ENCODE measurements at regions not wholly inside any gene's neighbourhood (a gene's known extent, or its start where the extent isn't known, plus 50 kb on each side); places are given as distances from the start of the nearest gene placed in this dataset.

- TF ChIP-seq ELF1 (IDR thresholded peaks at IDR 0.05; ENCODE audit: borderline replicate concordance, low read depth) = no peak
- no peak for TF ChIP-seq CEBPB (IDR thresholded peaks at IDR 0.05; ENCODE audit: low read depth)
- TF ChIP-seq ZNF274 (IDR thresholded peaks at IDR 0.05; ENCODE audit: low read depth, low read length) = no peak
- TF ChIP-seq SRF (IDR thresholded peaks at IDR 0.05; ENCODE audit: low read depth) = no peak
- TF ChIP-seq RAD21 (IDR thresholded peaks at IDR 0.05; ENCODE audit: low read depth) = no peak
- TF ChIP-seq YY1 (IDR thresholded peaks at IDR 0.05; ENCODE audit: extremely low read depth, insufficient replicate concordance, low read depth, low read length) = no peak
- no peak for TF ChIP-seq MAX (IDR thresholded peaks at IDR 0.05)
- TF ChIP-seq ZBTB33 (IDR thresholded peaks at IDR 0.05; ENCODE audit: extremely low read depth, insufficient replicate concordance, low read length) = no peak
- no peak for TF ChIP-seq POLR2A (IDR thresholded peaks at IDR 0.05; ENCODE audit: borderline replicate concordance, extremely low read depth, insufficient read depth, insufficient read length)
- no peak for TF ChIP-seq SP1 (IDR thresholded peaks at IDR 0.05; ENCODE audit: low read depth)
Measured at GRCh38 chr4:179664430-179665027, 2222.3 kb upstream of the AGA start (continued).

GRCh38 chr4:179666226-179666625, 2224.0 kb upstream of the AGA start:
- intact Hi-C loops (cut with micrococcal nuclease) = no loop called here
- Histone ChIP-seq H3K9me3 (ENCODE audit: control insufficient read depth in 1 of 2, insufficient read depth in 1 of 2, low read depth in 1 of 2, low read length in 2 of 2) (no peaks in the 10 kb centered on the region), H3K27me3 (ENCODE audit: insufficient read depth, low read length) (no peaks in the 10 kb centered on the region), H3K4me1 (ENCODE audit: control insufficient read depth in 1 of 2, insufficient read depth in 2 of 2, low read length in 2 of 2) (no peaks in the 10 kb centered on the region), H2AFZ (ENCODE audit: low read depth, low read length, poor library complexity, severe bottlenecking) (no peak overlapping the region), H3K36me3 (ENCODE audit: control insufficient read depth in 1 of 2, insufficient read depth in 2 of 2, low read length in 2 of 2) (no peaks in the 10 kb centered on the region), H3K4me2 (ENCODE audit: low read length) (no peak overlapping the region), H4K20me1 (ENCODE audit: insufficient read depth) (no peaks in the 10 kb centered on the region), H3K79me2 (ENCODE audit: insufficient read depth, low read length) (no peaks in the 10 kb centered on the region), H3K4me3 (replicated peaks in 1 of 2; ENCODE audit: low read depth in 1 of 2, low read length in 2 of 2) (no peak overlapping the region), H3K9ac (ENCODE audit: low read length) (no peak overlapping the region), H3K9me2 (ENCODE audit: insufficient read depth) (no peaks in the 10 kb centered on the region), H3K27ac (ENCODE audit: low read depth, low read length) (no peak overlapping the region)
- RAD21 ChIA-PET (ENCODE audit: low non-redundant PET in 1 of 2, low total read pairs in 2 of 2, uncharacterized antibody in 2 of 2, unreplicated experiment in 2 of 2) = no interaction called here
- BruUV-seq (replicated peaks) = no TSS peak
- POLR2A ChIA-PET = no interaction called here
- CTCF ChIA-PET = no interaction called here
- ATAC-seq (no peak), DNase-seq (ENCODE audit: low read depth, low spot score) (no peak)
- TF ChIP-seq CBX3 (IDR thresholded peaks at IDR 0.05; ENCODE audit: low read depth) (no peak), MAX (IDR thresholded peaks at IDR 0.05) (no peak), FOSL1 (IDR thresholded peaks at IDR 0.05; ENCODE audit: low read depth) (no peak), RAD21 (IDR thresholded peaks at IDR 0.05; ENCODE audit: low read depth) (no peak), JUND (IDR thresholded peaks at IDR 0.05) (no peak), EZH2 (IDR thresholded peaks at IDR 0.05) (no peak), CTCF (IDR thresholded peaks at IDR 0.05 in 2 of 3, conservative IDR thresholded peaks at IDR 0.05 in 1 of 3; ENCODE audit: borderline replicate concordance in 1 of 3, insufficient read depth in 1 of 3, low read depth in 2 of 3, low read length in 2 of 3) (no peak), SRF (IDR thresholded peaks at IDR 0.05; ENCODE audit: low read depth) (no peak), EZH2phosphoT487 (IDR thresholded peaks at IDR 0.05; ENCODE audit: borderline replicate concordance) (no peak), TCF7L2 (IDR thresholded peaks at IDR 0.05; ENCODE audit: borderline replicate concordance, extremely low read depth, insufficient read depth, insufficient read length) (no peak), SIN3A (IDR thresholded peaks at IDR 0.05; ENCODE audit: low read depth) (no peak)
- TF ChIP-seq, protein P1, sequence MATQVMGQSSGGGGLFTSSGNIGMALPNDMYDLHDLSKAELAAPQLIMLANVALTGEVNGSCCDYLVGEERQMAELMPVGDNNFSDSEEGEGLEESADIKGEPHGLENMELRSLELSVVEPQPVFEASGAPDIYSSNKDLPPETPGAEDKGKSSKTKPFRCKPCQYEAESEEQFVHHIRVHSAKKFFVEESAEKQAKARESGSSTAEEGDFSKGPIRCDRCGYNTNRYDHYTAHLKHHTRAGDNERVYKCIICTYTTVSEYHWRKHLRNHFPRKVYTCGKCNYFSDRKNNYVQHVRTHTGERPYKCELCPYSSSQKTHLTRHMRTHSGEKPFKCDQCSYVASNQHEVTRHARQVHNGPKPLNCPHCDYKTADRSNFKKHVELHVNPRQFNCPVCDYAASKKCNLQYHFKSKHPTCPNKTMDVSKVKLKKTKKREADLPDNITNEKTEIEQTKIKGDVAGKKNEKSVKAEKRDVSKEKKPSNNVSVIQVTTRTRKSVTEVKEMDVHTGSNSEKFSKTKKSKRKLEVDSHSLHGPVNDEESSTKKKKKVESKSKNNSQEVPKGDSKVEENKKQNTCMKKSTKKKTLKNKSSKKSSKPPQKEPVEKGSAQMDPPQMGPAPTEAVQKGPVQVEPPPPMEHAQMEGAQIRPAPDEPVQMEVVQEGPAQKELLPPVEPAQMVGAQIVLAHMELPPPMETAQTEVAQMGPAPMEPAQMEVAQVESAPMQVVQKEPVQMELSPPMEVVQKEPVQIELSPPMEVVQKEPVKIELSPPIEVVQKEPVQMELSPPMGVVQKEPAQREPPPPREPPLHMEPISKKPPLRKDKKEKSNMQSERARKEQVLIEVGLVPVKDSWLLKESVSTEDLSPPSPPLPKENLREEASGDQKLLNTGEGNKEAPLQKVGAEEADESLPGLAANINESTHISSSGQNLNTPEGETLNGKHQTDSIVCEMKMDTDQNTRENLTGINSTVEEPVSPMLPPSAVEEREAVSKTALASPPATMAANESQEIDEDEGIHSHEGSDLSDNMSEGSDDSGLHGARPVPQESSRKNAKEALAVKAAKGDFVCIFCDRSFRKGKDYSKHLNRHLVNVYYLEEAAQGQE (IDR thresholded peaks at IDR 0.05; ENCODE audit: low read depth) = no peak

All from HCT116 (cell line).